ENCODE measurements at regions not wholly inside any gene's neighbourhood (a gene's known extent, or its start where the extent isn't known, plus 50 kb on each side); places are given as distances from the start of the nearest gene placed in this dataset.

DNA sequence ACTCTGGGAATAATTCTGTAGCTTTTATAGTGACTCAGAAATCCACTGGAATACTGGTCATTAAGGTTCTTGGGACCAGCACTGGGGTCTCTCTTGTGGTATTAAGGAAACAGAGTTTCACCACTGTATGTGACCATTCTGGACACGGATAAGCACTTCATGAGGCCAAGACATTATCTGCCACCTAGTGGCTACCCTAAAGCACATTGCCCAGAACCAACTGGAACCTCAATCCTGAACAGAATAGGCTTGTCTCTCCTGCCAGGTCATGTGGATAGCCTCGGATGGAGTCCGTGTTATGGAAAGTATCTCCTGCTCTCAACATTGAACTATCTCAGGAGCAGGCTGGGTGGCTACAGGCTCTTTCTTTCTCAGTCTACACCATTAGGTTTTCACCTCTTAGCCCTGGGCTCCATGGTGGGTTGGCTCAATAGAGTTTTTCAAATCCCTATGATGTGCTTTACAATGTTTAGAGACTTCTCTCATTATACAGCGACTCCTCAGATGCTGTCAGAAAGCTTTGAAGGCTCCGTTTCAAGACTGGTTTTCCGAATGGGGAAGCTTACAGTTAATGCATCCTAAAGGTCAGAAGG, 167.6 kb upstream of the ST8SIA2 start (continued):
- TF ChIP-seq, protein P1, sequence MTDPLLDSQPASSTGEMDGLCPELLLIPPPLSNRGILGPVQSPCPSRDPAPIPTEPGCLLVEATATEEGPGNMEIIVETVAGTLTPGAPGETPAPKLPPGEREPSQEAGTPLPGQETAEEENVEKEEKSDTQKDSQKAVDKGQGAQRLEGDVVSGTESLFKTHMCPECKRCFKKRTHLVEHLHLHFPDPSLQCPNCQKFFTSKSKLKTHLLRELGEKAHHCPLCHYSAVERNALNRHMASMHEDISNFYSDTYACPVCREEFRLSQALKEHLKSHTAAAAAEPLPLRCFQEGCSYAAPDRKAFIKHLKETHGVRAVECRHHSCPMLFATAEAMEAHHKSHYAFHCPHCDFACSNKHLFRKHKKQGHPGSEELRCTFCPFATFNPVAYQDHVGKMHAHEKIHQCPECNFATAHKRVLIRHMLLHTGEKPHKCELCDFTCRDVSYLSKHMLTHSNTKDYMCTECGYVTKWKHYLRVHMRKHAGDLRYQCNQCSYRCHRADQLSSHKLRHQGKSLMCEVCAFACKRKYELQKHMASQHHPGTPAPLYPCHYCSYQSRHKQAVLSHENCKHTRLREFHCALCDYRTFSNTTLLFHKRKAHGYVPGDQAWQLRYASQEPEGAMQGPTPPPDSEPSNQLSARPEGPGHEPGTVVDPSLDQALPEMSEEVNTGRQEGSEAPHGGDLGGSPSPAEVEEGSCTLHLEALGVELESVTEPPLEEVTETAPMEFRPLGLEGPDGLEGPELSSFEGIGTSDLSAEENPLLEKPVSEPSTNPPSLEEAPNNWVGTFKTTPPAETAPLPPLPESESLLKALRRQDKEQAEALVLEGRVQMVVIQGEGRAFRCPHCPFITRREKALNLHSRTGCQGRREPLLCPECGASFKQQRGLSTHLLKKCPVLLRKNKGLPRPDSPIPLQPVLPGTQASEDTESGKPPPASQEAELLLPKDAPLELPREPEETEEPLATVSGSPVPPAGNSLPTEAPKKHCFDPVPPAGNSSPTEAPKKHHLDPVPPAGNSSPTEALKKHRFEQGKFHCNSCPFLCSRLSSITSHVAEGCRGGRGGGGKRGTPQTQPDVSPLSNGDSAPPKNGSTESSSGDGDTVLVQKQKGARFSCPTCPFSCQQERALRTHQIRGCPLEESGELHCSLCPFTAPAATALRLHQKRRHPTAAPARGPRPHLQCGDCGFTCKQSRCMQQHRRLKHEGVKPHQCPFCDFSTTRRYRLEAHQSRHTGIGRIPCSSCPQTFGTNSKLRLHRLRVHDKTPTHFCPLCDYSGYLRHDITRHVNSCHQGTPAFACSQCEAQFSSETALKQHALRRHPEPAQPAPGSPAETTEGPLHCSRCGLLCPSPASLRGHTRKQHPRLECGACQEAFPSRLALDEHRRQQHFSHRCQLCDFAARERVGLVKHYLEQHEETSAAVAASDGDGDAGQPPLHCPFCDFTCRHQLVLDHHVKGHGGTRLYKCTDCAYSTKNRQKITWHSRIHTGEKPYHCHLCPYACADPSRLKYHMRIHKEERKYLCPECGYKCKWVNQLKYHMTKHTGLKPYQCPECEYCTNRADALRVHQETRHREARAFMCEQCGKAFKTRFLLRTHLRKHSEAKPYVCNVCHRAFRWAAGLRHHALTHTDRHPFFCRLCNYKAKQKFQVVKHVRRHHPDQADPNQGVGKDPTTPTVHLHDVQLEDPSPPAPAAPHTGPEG (CRISPR knock-in tag; IDR thresholded peaks at IDR 0.05), result no peak
- no peak for TF ChIP-seq PCBP1 (IDR thresholded peaks at IDR 0.05; ENCODE audit: borderline replicate concordance, low read depth, low read length)

DNA sequence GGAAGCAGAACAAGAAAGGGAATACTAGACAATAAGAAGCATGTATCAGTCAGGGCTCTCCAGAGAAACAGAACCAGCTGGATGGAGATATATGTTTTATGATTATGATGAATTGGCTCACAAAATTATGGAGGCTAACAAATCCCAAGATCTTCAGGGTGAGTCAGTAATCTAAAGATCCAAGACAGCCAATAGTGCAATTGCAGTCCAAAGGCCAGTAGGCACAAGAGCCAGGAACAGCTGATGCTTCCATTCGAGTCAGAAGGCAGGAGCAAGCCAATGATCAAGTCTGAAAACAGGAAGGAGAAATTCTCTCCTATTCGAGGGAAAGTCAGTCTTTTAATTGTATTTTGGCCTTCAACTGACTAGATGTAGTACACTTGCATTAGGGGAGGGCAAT, 164.9 kb upstream of the ST8SIA2 start:
- H3K4me1 ChIP-seq (ENCODE audit: insufficient read depth, low read length), result no peaks in the 10 kb centered on the region
- no peaks in the 10 kb centered on the region for H3K36me3 ChIP-seq (replicated peaks in 1 of 2; ENCODE audit: control insufficient read depth in 1 of 2, insufficient read depth in 2 of 2, low read length in 2 of 2)
- H3K27ac ChIP-seq (ENCODE audit: extremely low read length, insufficient read depth, low read length), result no peak overlapping the region
- H3K9ac ChIP-seq (ENCODE audit: insufficient read depth, low read depth, low read length), result no peak overlapping the region
- H3K4me3 ChIP-seq (replicated peaks in 1 of 3; ENCODE audit: insufficient read depth in 1 of 3, low read depth in 2 of 3, low read length in 3 of 3), result no peak overlapping the region
- WGBS (ENCODE audit: low lambda C conversion rate), result 0% methylated on average over 2 of the region's 2 CpGs
- H2AFZ ChIP-seq (ENCODE audit: low read length), result no peak overlapping the region
- intact Hi-C loops (cut with micrococcal nuclease; ENCODE audit: unreplicated experiment) (no loop called here), in situ Hi-C loops (cut with HindIII; ENCODE audit: extremely low pct_ligation_motif_present, low pct_unique_long_range_greater_than_20kb) (loop anchor here (5.0 kb wide), 1 partner anchor 132 kb away; no protein-coding TSS in a partner anchor)
- no TSS peak for BruUV-seq (replicated peaks)
- no peaks in the 10 kb centered on the region for H3K79me2 ChIP-seq (ENCODE audit: insufficient read depth, low read length)
- ChIA-PET POLR2A (no interaction called here), CTCF (ENCODE audit: low intra/inter-chr PET ratio, low total read pairs) (no interaction called here)
- H3K9me3 ChIP-seq (ENCODE audit: low read length), result peaks cover 5% of the 10 kb centered on the region; the same call in 1 of the 2 replicates
- 0 out of 5 replicates have a peak, but pooled peaks cover 0 to 2% of the 10 kb centered on the region in 2 experiments for H3K27me3 ChIP-seq (ENCODE audit: control insufficient read depth in 1 of 2, insufficient read depth in 2 of 2, low read length in 2 of 2)
- FAIRE-seq (no peak), DNase-seq (ENCODE audit: low spot score) (no peak), ATAC-seq (no peak)
- TF ChIP-seq, protein P2, sequence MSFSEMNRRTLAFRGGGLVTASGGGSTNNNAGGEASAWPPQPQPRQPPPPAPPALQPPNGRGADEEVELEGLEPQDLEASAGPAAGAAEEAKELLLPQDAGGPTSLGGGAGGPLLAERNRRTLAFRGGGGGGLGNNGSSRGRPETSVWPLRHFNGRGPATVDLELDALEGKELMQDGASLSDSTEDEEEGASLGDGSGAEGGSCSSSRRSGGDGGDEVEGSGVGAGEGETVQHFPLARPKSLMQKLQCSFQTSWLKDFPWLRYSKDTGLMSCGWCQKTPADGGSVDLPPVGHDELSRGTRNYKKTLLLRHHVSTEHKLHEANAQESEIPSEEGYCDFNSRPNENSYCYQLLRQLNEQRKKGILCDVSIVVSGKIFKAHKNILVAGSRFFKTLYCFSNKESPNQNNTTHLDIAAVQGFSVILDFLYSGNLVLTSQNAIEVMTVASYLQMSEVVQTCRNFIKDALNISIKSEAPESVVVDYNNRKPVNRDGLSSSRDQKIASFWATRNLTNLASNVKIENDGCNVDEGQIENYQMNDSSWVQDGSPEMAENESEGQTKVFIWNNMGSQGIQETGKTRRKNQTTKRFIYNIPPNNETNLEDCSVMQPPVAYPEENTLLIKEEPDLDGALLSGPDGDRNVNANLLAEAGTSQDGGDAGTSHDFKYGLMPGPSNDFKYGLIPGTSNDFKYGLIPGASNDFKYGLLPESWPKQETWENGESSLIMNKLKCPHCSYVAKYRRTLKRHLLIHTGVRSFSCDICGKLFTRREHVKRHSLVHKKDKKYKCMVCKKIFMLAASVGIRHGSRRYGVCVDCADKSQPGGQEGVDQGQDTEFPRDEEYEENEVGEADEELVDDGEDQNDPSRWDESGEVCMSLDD (CRISPR knock-in tag; IDR thresholded peaks at IDR 0.05; ENCODE audit: borderline replicate concordance), result no peak
- TF ChIP-seq SMAD9 (CRISPR knock-in tag; IDR thresholded peaks at IDR 0.05) (no peak), ZNF557 (CRISPR knock-in tag; IDR thresholded peaks at IDR 0.05) (no peak)
- TF ChIP-seq, protein P3, sequence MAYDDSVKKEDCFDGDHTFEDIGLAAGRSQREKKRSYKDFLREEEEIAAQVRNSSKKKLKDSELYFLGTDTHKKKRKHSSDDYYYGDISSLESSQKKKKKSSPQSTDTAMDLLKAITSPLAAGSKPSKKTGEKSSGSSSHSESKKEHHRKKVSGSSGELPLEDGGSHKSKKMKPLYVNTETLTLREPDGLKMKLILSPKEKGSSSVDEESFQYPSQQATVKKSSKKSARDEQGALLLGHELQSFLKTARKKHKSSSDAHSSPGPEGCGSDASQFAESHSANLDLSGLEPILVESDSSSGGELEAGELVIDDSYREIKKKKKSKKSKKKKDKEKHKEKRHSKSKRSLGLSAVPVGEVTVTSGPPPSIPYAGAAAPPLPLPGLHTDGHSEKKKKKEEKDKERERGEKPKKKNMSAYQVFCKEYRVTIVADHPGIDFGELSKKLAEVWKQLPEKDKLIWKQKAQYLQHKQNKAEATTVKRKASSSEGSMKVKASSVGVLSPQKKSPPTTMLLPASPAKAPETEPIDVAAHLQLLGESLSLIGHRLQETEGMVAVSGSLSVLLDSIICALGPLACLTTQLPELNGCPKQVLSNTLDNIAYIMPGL (CRISPR knock-in tag; IDR thresholded peaks at IDR 0.05; ENCODE audit: borderline replicate concordance in 1 of 2, low read depth in 1 of 2), result no peak
- TF ChIP-seq, protein P4, sequence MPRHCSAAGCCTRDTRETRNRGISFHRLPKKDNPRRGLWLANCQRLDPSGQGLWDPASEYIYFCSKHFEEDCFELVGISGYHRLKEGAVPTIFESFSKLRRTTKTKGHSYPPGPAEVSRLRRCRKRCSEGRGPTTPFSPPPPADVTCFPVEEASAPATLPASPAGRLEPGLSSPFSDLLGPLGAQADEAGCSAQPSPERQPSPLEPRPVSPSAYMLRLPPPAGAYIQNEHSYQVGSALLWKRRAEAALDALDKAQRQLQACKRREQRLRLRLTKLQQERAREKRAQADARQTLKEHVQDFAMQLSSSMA (CRISPR knock-in tag; IDR thresholded peaks at IDR 0.05), result no peak
- no peak overlapping the region for H3K4me2 ChIP-seq (ENCODE audit: low read depth, low read length)
- no peaks in the 10 kb centered on the region for H4K20me1 ChIP-seq (ENCODE audit: insufficient read depth, low read length)

Data from HepG2 (cell line).